Liver (tissue), 8 donors: ENCODE measurements at regions not wholly inside any gene's neighbourhood (a gene's known extent, or its start where the extent isn't known, plus 50 kb on each side); places are given as distances from the start of the nearest gene placed in this dataset.

Source experiments
- DNase-seq: peaks from one replicate; pipeline ENCODE4 v3.0.0-alpha.2; 2017; ENCODE audit warnings: low spot score
- H3K27ac ChIP-seq, 2 donors: one replicate each; pipeline ENCODE4 v1.7.0; 2013; ENCODE audit warnings: inconsistent platforms in 2 of 2, low read length in 2 of 2, control low read depth in 1 of 2, low read depth in 1 of 2, mild to moderate bottlenecking in 1 of 2
- H3K27me3 ChIP-seq, 4 donors: one replicate each; pipeline versions ENCODE4 v1.6.1 to v1.7.0; 2013; ENCODE audit warnings: low read length in 3 of 4, inconsistent platforms in 1 of 4, mild to moderate bottlenecking in 1 of 4, moderate library complexity in 1 of 4; ENCODE audit not compliant: control insufficient read depth in 4 of 4, insufficient read depth in 4 of 4
- H3K36me3 ChIP-seq, 4 donors: one replicate each; pipeline versions ENCODE4 v1.6.1 to v1.7.0; 2013; ENCODE audit warnings: low read length in 3 of 4, mild to moderate bottlenecking in 3 of 4, low read depth in 1 of 4, moderate library complexity in 1 of 4; ENCODE audit not compliant: control insufficient read depth in 4 of 4, insufficient read depth in 3 of 4
- H3K4me1 ChIP-seq, 4 donors: one replicate each; pipeline versions ENCODE4 v1.6.1 to v1.7.0; 2013; ENCODE audit warnings: low read length in 3 of 4, mild to moderate bottlenecking in 3 of 4, moderate library complexity in 1 of 4; ENCODE audit not compliant: control insufficient read depth in 4 of 4, insufficient read depth in 4 of 4
- H3K4me3 ChIP-seq, 3 donors: one replicate each; pipeline versions ENCODE4 v1.6.1 to v1.7.0; 2013; ENCODE audit warnings: low read length in 3 of 3, control low read depth in 1 of 3, low read depth in 1 of 3, mild to moderate bottlenecking in 1 of 3
- H3K9ac ChIP-seq, 2 donors: one replicate each; pipeline ENCODE4 v1.7.0; 2013; ENCODE audit warnings: low read length in 2 of 2, mild to moderate bottlenecking in 2 of 2, moderate library complexity in 2 of 2, control low read depth in 1 of 2, low read depth in 1 of 2
- H3K9me3 ChIP-seq, 4 donors: one replicate each; pipeline versions ENCODE4 v1.6.1 to v1.7.0; 2013; ENCODE audit warnings: low read length in 3 of 4; ENCODE audit not compliant: control insufficient read depth in 4 of 4
- EGR1 ChIP-seq, 2 donors: IDR thresholded peaks; 2 replicates each; pipeline ENCODE4 v1.6.1; 2016 to 2018; ENCODE audit warnings: antibody characterized with exemption in 2 of 2, low read depth in 2 of 2
- HNF4A ChIP-seq, 2 donors: conservative IDR thresholded peaks; 2 replicates each; pipeline ENCODE4 v1.6.1; 2016; ENCODE audit warnings: antibody characterized with exemption in 2 of 2, mild to moderate bottlenecking in 2 of 2
- JUND ChIP-seq, 2 donors: IDR thresholded peaks; 2 replicates each; pipeline ENCODE4 v1.6.1; 2016; ENCODE audit warnings: antibody characterized with exemption in 2 of 2
- NR2F2 ChIP-seq: IDR thresholded peaks from 2 replicates; pipeline ENCODE4 v1.6.1; 2016; ENCODE audit warnings: antibody characterized with exemption
- RAD21 ChIP-seq, 2 donors: IDR thresholded peaks; 2 replicates each; pipeline ENCODE4 v1.6.1; 2016; ENCODE audit warnings: antibody characterized with exemption in 2 of 2, mild to moderate bottlenecking in 2 of 2
- RXRA ChIP-seq, 2 donors: IDR thresholded peaks; 2 replicates each; pipeline ENCODE4 v1.6.1; 2017 to 2018; ENCODE audit warnings: antibody characterized with exemption in 2 of 2, mild to moderate bottlenecking in 1 of 2
- SP1 ChIP-seq: IDR thresholded peaks from 2 replicates; pipeline ENCODE4 v1.6.1; 2018; ENCODE audit warnings: antibody characterized with exemption, mild to moderate bottlenecking
- TAF1 ChIP-seq: conservative IDR thresholded peaks from 2 replicates; pipeline ENCODE4 v1.6.1; 2016; ENCODE audit warnings: antibody characterized with exemption, mild to moderate bottlenecking
- YY1 ChIP-seq: IDR thresholded peaks from 2 replicates; pipeline ENCODE4 v1.6.1; 2016; ENCODE audit warnings: antibody characterized with exemption, mild to moderate bottlenecking
- WGBS: extraction: QIAGEN DNeasy Blood & Tissue Kit; methylation state at CpG from one replicate; pipeline ENCODE4 v1.1.7; 2013; 5-methylcytosine and 5-hydroxymethylcytosine counted together
- TF ChIP-seq, protein P1 (sequence below): IDR thresholded peaks from 2 replicates; pipeline ENCODE4 v1.6.1; 2016; ENCODE audit warnings: antibody characterized with exemption, mild to moderate bottlenecking
- TF ChIP-seq, protein P2 (sequence below): IDR thresholded peaks from 2 replicates; pipeline ENCODE4 v1.6.1; 2016; ENCODE audit warnings: antibody characterized with exemption
- TF ChIP-seq, protein P3 (sequence below): fragments of 150-350 bp; IDR thresholded peaks from 2 replicates; pipeline ENCODE4 v1.5.1; 2017; ENCODE audit warnings: improper control_type of control experiment, low read depth, low read length; ENCODE audit not compliant: missing input control
- donor health status: healthy.
- donor health status: healthy.
- donor health status: healthy.
- donor health status: healthy.
- donor health status: healthy.

DNA sequence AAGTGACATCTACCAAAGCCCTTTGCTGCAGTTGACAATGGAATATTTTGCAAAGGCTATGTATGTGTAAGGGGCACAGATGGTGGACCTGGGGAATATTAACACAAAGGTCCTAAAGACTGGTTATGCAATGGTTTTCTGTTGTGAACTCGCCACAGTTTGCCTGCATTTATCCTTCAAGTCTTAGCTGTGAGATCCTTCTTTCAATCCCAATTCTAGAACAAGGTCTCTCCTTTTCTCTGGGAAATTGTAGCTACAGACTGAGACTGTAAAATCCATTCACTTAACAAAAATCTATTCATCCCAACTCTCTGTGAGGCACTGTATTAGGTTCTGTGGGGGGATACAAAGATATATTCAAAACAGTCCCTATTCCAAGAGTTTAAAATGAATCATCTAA, 250.4 kb downstream of the GPM6A start:
- Histone ChIP-seq H3K9me3 (no peaks in the 10 kb centered on the region), H3K9ac (no peak overlapping the region), H3K27me3 (no peaks in the 10 kb centered on the region), H3K4me3 (no peak overlapping the region), H3K36me3 (no peaks in the 10 kb centered on the region), H3K4me1 (peaks cover 2 to 7% (median 4%) of the 10 kb centered on the region in 4 donors), H3K27ac (no peak overlapping the region)
- TF ChIP-seq, protein P1, sequence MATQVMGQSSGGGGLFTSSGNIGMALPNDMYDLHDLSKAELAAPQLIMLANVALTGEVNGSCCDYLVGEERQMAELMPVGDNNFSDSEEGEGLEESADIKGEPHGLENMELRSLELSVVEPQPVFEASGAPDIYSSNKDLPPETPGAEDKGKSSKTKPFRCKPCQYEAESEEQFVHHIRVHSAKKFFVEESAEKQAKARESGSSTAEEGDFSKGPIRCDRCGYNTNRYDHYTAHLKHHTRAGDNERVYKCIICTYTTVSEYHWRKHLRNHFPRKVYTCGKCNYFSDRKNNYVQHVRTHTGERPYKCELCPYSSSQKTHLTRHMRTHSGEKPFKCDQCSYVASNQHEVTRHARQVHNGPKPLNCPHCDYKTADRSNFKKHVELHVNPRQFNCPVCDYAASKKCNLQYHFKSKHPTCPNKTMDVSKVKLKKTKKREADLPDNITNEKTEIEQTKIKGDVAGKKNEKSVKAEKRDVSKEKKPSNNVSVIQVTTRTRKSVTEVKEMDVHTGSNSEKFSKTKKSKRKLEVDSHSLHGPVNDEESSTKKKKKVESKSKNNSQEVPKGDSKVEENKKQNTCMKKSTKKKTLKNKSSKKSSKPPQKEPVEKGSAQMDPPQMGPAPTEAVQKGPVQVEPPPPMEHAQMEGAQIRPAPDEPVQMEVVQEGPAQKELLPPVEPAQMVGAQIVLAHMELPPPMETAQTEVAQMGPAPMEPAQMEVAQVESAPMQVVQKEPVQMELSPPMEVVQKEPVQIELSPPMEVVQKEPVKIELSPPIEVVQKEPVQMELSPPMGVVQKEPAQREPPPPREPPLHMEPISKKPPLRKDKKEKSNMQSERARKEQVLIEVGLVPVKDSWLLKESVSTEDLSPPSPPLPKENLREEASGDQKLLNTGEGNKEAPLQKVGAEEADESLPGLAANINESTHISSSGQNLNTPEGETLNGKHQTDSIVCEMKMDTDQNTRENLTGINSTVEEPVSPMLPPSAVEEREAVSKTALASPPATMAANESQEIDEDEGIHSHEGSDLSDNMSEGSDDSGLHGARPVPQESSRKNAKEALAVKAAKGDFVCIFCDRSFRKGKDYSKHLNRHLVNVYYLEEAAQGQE = no peak
- TF ChIP-seq RXRA (IDR thresholded peaks at IDR 0.05) (no peak), HNF4A (conservative IDR thresholded peaks at IDR 0.05) (no peak), EGR1 (IDR thresholded peaks at IDR 0.05; ENCODE audit: low read depth in 2 of 2) (no peak), RAD21 (IDR thresholded peaks at IDR 0.05) (no peak), JUND (IDR thresholded peaks at IDR 0.05) (no peak), NR2F2 (no peak)
- TF ChIP-seq, protein P2, sequence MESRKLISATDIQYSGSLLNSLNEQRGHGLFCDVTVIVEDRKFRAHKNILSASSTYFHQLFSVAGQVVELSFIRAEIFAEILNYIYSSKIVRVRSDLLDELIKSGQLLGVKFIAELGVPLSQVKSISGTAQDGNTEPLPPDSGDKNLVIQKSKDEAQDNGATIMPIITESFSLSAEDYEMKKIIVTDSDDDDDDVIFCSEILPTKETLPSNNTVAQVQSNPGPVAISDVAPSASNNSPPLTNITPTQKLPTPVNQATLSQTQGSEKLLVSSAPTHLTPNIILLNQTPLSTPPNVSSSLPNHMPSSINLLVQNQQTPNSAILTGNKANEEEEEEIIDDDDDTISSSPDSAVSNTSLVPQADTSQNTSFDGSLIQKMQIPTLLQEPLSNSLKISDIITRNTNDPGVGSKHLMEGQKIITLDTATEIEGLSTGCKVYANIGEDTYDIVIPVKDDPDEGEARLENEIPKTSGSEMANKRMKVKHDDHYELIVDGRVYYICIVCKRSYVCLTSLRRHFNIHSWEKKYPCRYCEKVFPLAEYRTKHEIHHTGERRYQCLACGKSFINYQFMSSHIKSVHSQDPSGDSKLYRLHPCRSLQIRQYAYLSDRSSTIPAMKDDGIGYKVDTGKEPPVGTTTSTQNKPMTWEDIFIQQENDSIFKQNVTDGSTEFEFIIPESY = no peak
- 93% methylated on average over 1 of the region's 1 CpG for WGBS
- DNase-seq = no peak

DNA sequence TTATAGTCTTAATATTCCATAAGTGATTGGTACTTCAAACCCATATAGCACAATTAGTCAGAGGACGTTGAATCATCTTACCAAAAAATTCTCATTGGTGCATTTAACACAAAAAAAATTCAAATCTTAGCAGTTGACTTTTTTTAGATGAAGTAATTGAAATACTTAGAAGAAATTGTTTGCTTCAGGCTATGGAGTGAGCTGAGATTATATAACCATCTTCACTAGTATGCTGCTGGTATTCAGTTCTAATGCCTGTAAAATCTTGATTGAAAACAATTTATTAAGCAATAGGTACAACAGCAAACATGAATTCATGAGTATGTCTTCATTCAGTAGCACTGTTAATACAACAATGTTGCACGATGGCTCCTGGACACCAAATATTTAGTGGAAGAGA, 250.0 kb downstream of the GPM6A start:
- Histone ChIP-seq H3K4me3 (no peak overlapping the region), H3K9ac (no peak overlapping the region), H3K27me3 (no peaks in the 10 kb centered on the region), H3K36me3 (no peaks in the 10 kb centered on the region), H3K27ac (no peak overlapping the region), H3K9me3 (no peaks in the 10 kb centered on the region), H3K4me1 (peaks cover 2 to 5% (median 4%) of the 10 kb centered on the region in 4 donors)
- 24% methylated on average over 2 of the region's 2 CpGs for WGBS
- TF ChIP-seq, protein P3, sequence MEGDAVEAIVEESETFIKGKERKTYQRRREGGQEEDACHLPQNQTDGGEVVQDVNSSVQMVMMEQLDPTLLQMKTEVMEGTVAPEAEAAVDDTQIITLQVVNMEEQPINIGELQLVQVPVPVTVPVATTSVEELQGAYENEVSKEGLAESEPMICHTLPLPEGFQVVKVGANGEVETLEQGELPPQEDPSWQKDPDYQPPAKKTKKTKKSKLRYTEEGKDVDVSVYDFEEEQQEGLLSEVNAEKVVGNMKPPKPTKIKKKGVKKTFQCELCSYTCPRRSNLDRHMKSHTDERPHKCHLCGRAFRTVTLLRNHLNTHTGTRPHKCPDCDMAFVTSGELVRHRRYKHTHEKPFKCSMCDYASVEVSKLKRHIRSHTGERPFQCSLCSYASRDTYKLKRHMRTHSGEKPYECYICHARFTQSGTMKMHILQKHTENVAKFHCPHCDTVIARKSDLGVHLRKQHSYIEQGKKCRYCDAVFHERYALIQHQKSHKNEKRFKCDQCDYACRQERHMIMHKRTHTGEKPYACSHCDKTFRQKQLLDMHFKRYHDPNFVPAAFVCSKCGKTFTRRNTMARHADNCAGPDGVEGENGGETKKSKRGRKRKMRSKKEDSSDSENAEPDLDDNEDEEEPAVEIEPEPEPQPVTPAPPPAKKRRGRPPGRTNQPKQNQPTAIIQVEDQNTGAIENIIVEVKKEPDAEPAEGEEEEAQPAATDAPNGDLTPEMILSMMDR = no peak
- TF ChIP-seq TAF1 (no peak), EGR1 (IDR thresholded peaks at IDR 0.05; ENCODE audit: low read depth in 2 of 2) (no peak), RAD21 (IDR thresholded peaks at IDR 0.05) (no peak), SP1 (no peak), YY1 (no peak), HNF4A (conservative IDR thresholded peaks at IDR 0.05) (no peak)
- DNase-seq = no peak
